ENCODE measurements at regions not wholly inside any gene's neighbourhood (a gene's known extent, or its start where the extent isn't known, plus 50 kb on each side); places are given as distances from the start of the nearest gene placed in this dataset.
"Not testable (repeated sequence)": the region's sequence is repeated elsewhere in the genome, so short reads cannot be mapped to it uniquely, and the experiment has no call there.

GRCh38 chr9:87382900-87383299 lies 114.8 kb upstream of the DAPK1 start:
- DNase-seq, result no peak

- DNase-seq, result no peak
These were observed 114.1 kb upstream of the DAPK1 start for GRCh38 chr9:87383344-87384150.

GRCh38 chr9:87386490-87387025 lies 111.1 kb upstream of the DAPK1 start:
- DNase-seq, result no peak

- DNase-seq, result no peak
These were observed 110.2 kb upstream of the DAPK1 start for GRCh38 chr9:87387351-87388011.

- not testable (repeated sequence) for DNase-seq
These were observed 109.0 kb upstream of the DAPK1 start for GRCh38 chr9:87388708-87389107.

- no peak for DNase-seq
These were observed 107.7 kb upstream of the DAPK1 start for GRCh38 chr9:87389936-87390335.

- no peak for DNase-seq
These were observed 107.3 kb upstream of the DAPK1 start for GRCh38 chr9:87390361-87390760.

- DNase-seq, result no peak
These were observed 105.6 kb upstream of the DAPK1 start for GRCh38 chr9:87392086-87392485.

GRCh38 chr9:87393706-87394230 lies 103.9 kb upstream of the DAPK1 start:
- no peak for DNase-seq

- no peak for DNase-seq
These were observed 101.7 kb upstream of the DAPK1 start for GRCh38 chr9:87395804-87396479.

- no peak for DNase-seq
These were observed 96.0 kb upstream of the DAPK1 start for GRCh38 chr9:87401681-87402080.

- DNase-seq, result no peak
These were observed 95.1 kb upstream of the DAPK1 start for GRCh38 chr9:87402537-87402936.

- no peak for DNase-seq
These were observed 91.8 kb upstream of the DAPK1 start for GRCh38 chr9:87405677-87406542.

GRCh38 chr9:87406543-87407166 lies 91.0 kb upstream of the DAPK1 start:
- DNase-seq, result no peak

- not testable (repeated sequence) for DNase-seq
These were observed 87.3 kb upstream of the DAPK1 start for GRCh38 chr9:87410047-87411005.

GRCh38 chr9:87420884-87421283 lies 76.8 kb upstream of the DAPK1 start:
- no peak for DNase-seq

- no peak for DNase-seq
These were observed 75.9 kb upstream of the DAPK1 start for GRCh38 chr9:87421734-87422133.

GRCh38 chr9:87422999-87423398 lies 74.7 kb upstream of the DAPK1 start:
- no peak for DNase-seq

- DNase-seq, result not testable (repeated sequence)
These were observed 73.8 kb upstream of the DAPK1 start for GRCh38 chr9:87423885-87424284.

- no peak for DNase-seq
These were observed 72.5 kb upstream of the DAPK1 start for GRCh38 chr9:87425202-87425601.
